ENCODE measurements at regions not wholly inside any gene's neighbourhood (a gene's known extent, or its start where the extent isn't known, plus 50 kb on each side); places are given as distances from the start of the nearest gene placed in this dataset.
"Not testable (repeated sequence)": the region's sequence is repeated elsewhere in the genome, so short reads cannot be mapped to it uniquely, and the experiment has no call there.

DNA sequence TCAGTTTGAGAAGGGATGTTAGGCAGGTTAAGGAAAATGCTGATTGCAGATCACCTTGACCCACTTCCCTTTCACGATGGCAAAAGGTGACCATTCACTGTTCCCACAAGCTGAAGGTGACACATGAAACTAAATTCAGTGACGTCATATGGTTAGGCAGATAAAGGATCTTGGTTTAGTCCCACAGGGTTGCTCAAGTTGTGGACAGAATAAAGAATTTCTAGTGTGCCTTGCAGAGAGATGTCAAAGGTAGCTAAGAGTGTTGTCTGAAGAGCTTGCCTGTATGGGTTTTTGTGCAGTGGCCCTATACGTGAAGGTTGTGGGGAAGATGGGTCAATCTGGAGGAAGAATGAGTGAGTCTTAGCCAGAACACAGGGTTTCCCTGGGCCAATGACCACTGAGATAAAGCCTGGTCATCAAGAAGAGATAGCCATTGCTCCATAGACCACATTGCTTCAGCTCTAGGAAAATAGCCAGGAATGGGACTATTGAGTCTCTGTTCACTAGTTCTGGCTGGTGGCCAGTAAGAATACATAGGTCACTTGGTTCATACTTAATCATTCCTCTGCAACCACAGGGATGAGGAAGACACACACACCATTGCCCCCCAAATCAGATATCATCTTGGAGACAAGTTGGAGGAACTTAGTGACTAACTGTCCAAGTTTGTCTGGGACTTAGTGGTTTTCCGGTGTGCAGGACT is 148.5 kb upstream of the ATXN1 start:
- DNase-seq (ENCODE audit: low read depth in 2 of 2): no peak

DNA sequence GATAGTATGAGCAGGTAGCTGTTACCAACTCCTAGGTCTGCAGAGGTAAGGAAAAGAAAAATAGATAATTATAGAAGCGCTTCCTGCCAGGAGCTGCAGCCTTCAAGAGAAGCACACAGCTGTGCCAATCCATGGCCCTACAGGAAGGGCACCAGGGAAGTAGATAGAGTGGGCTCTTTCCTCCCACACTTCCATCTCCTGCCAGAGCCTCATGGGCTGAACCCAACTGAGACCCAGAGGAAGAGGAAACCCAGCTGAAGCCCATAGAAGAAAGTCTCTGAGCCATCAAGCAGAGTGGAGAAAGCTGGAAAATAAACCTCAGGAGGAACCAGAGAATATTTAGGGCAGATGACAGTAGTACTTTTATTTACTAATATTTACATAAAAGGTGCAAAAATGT is 146.7 kb upstream of the ATXN1 start:
- DNase-seq (ENCODE audit: low read depth in 2 of 2): no peak

DNA sequence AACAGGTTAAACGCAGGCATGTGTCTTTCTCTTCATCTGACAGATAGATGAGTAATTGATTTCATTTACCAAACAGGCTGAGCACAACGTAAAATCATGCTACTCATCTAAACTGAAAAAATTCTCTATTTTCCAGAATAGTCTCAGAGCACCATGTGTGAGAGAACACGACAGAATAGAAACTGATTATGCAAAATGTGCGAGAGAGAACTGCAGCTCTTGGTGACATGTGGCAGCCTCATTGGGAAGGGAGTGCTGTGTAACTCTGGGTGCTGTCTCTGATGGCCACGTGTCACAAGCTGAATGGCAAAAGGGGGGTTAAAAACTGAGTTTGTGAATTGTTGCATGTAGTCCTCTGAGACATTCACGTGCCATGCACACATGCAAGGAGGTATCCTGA is 143.7 kb upstream of the ATXN1 start:
- DNase-seq (ENCODE audit: low read depth in 2 of 2): no peak

DNA sequence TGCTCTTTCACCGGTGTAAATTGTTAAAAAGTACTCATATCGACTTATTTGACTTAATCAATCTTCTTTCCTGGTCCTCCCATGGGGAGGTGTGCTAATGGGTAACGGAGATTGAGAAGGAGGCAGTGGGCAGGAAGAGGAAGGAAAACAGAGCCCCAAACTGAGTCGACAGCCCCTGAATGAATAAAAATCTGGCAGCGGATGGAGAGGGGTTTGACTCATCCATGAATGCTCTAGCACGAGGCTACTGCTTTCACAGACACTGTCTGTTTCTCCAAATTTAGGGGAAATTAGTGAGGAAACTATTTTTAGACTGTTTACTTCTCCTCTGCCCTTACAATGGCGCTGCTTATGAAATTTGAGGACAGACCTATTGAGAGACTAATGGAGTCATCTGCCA is 142.2 kb upstream of the ATXN1 start:
- no peak for DNase-seq (ENCODE audit: low read depth in 2 of 2)

DNA sequence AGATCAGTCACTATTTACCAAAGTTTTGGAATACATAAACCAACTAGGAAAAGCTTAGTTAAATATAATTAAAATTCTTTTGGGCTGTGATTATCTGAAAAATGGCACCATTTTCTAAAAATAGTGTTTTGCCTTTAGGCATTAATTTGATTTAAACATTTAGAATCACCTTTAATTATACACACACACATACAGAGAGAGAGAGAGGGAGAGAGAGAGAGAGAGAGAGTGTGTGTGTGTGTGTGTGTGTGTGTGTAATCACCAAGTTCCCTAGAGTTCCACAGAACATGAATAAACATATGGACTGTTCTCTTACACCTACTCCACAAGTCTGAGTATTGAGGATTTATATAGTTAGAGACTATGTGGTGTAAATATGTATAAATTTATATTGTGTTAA is 141.2 kb upstream of the ATXN1 start:
- DNase-seq (ENCODE audit: low read depth in 2 of 2): no peak

DNA sequence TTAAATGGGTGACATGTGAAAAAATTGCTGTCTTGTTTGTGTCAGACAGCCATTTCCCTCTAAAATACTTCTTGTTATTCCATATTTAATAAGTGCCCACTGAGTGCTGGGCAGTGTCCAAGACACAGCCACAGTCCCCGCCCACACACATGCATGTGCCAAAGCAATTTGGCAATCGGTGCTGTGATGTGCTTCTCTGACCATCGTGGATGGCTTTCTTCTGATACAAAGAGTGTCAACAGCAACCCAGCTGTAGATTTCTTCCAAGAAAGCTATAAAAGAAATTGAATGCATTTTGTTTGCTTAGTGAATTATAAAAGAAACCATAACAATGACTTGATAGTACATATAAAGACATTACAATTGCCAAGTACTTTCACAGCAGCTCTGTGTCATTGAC is 140.5 kb upstream of the ATXN1 start:
- no peak for DNase-seq (ENCODE audit: low read depth in 2 of 2)

DNA sequence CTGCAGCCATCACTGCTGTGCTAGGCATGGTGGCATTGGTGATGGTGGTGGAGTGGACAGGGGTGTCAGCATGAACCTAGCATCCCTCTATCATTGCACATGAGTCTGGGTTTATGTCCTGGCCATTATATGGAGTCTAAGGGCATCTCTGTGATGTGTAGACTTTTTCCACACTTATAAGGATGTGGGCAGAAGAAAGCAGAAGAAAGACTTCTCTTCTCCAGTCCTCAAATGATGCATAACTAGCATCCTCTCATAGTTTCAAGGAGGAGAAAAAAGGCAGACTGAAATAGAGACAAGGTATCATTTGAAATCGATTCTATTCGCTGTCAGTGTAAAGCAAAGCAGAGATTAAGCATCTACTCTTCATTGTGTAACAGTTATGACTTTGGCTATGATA is 140.0 kb upstream of the ATXN1 start:
- no peak for DNase-seq (ENCODE audit: low read depth in 2 of 2)

DNA sequence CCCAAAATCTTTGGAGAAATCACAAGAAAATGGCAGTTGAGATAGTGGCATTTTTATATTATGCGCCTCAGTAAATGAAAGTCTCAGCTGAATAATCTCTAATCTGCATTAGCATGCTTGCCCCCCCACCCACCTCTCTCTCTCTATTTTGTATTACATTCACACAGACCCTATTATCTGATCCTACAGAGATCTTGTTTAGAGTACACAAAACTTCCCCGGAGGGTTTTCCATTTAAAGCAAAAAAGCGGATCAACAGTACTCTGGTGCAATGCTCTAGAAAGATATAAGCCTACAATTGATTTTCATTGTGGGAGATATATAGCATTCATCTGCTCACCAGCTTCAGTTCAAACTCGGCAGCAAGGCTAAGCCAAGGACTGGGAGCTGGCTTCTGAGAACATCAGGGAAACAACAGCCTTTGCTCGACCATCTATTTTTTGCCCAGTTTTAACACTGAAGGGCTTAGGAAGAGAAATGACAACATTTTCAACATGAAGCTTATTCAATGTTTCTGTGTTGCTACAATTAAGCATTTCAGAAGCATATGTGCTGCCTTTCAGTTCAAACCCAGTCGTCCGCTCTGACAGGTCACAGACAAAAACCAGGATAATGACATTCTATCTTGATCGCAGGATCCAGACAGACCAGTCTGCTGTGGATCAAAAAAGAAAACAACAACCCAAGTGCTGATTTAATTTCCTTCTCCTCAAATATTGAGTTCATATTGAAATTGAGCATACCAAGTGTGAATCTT is 137.6 kb upstream of the ATXN1 start:
- no peak for DNase-seq (ENCODE audit: low read depth in 2 of 2)

DNA sequence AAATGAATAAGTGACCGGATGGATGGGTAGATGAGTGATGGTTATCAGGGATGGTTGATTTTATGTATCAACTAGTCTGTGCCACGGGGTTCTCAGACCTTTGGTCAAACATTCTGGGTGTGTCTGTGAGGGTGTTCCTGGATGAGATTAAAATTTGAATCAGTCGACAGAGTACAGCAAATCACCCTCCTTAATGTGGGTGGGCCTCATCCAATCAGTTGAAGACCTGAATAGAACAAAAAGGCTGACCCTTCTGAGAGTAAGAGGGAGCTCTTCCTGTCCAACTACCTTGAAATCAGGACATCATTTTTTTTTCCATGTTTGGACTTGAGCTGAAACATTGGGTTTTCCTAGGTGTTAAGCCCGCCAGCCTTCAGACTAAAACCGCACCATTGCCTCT is 136.4 kb upstream of the ATXN1 start:
- no peak for DNase-seq (ENCODE audit: low read depth in 2 of 2)

DNA sequence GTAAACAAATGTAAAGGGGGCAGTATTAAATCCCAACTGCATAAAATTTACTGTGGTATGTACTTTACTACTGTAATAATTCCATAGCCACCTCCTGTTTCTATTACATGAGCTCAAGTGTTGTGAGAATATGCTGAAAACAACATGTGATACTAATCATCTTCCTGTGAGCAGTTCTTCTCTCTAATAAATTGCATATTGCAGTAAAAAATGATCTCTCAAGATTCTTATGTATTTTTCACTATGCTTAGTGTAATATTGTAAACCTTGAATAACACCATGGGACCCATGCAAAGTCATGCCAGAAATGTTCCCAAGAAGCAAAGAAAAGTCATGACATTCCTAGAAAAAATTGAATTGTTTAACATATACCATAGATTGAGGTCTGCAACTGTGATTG is 133.0 kb upstream of the ATXN1 start:
- DNase-seq (ENCODE audit: low read depth in 2 of 2): no peak

DNA sequence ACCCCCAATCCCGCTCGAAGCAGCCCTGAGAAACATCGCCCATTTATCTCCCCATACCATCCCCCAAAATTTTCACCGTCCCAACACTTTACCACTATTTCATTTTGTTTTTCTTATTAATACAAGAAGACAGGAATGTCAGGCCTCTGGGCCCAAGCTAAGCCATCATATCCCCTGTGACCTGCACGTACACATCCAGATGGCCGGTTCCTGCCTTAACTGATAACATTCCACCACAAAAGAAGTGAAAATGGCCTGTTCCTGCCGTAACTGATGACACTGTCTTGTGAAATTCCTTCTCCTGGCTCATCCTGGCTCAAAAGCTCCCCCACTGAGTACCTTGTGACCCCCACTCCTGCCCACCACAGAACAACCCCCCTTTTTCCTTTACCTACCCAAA is 129.8 kb upstream of the ATXN1 start:
- DNase-seq (ENCODE audit: low read depth in 2 of 2): not testable (repeated sequence)

DNA sequence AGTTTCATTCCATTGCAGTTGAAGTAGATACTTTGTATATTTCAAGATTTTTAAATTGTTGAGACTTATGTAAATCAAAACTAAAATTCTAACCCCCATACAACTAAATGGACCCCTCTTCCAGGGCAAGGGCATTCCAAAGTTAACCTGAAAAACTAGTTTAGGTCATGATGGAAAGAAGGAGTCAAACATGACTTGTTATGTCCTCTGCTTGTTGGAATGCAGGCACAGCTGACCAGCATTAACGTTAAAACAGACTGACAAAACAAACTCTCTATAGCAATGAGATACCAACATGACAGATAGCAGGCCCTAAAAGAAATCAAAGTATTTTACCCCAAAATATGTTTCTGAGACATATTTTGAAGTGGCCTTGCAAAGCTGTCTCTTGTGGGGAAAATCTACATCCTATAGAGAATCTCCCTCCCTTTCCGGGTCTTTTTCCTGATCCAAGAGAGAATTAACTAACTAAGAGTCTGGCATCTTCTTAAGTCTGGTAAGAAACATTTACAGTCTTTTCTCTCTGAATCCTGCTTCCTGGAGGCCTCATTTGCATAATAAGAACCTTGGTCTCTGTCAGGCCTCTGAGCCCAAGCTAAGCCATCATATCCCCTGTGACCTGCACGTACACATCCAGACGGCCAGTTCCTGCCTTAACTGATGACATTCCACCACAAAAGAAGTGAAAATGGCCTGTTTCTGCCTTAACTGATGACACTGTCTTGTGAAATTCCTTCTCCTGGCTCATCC is 124.3 kb upstream of the ATXN1 start:
- no peak for DNase-seq (ENCODE audit: low read depth in 2 of 2)

DNA sequence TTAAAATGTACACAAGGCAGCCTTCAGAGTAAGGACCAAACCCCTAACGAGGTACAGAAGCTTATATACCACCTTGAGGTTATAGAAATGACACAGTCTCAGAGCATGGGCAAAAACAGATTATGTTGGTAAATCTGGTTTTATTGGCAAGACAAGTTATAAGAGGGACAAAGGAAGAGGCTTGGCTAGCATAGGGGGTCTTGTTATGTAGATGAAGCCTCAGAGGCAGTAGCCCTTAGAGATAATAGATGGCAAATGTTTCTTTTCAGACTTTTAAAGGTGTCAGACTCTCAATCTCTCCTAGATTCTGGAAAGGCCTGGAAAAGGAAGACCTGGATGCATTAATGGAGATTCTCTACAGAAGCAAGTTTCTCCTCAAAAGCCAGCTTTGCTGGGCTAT is 123.3 kb upstream of the ATXN1 start:
- no peak for DNase-seq (ENCODE audit: low read depth in 2 of 2)

DNA sequence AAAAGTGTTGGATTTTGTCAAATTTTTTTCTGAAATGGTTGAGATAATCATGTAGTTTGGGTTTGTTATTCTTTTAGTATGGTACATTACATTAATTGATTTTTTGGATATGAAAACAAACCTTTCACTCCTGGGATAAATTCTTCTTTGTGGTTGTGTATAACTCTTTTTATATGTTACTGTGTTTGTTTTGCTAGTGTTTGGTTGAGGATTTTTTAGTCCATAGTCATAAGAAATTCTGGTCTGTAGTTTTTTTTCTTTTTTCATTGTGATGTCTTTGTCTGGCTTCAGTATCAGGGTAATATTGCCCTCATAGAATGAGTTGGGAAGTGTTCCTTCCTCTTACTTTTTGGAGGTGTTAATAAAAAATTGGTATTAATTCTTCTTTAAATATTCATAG is 122.2 kb upstream of the ATXN1 start:
- DNase-seq (ENCODE audit: low read depth in 2 of 2): no peak

DNA sequence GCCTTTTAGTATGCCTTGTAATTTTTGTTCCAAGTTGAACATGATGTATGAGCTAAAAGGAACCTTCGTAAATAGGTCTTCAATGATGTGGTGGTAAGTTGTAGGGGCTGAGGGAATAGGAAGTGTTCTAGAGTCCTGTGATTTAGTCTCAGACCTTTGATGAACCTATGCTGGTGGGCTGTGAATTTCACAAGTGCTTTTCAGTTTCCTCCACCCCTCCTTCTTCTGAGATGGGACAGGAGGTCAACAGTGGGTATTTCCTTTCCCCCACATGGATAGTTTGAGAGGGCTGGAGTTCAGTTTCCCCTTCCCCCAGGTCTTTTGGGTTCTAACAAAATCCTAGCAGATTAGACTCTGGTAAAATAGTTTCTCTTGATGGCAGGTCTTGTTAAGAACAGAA is 121.0 kb upstream of the ATXN1 start:
- DNase-seq (ENCODE audit: low read depth in 2 of 2): no peak

DNA sequence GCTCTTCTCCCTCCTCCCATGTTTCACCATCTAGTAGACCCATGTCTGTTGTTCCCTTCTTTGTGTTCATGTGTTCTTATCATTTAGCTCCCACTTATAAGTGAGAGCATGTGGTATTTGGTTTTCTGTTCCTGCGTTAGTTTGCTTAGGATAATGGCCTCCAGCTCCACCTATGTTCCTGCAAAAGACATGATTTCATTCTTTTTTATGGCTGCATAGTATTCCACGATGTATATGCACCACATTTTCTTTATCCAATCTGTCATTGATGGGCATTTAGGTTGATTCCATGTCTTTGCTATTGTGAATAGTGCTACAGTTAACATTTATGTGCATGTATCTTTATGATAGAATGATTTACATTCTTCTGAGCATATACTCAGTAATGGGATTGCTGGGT is 115.6 kb upstream of the ATXN1 start:
- not testable (repeated sequence) for DNase-seq (ENCODE audit: low read depth in 2 of 2)

DNA sequence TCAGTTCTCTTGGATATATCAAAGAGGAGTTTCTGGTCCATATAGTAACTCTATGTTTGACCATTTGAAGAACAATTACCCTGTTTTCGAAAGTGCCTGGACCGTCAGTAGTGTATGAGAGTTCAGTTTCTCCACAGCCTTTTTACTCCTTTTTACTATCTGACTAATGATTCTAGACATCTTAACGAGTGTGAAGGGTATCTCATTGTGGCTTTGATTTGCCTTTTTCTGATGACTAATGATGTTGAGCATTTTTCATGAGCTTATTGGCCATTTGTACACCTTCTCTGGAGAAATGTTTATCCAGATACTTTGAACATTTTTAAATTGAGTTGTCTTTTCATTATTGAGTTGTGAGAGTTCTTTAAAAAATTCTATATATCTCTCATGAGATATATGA is 114.9 kb upstream of the ATXN1 start:
- DNase-seq (ENCODE audit: low read depth in 2 of 2): no peak

DNA sequence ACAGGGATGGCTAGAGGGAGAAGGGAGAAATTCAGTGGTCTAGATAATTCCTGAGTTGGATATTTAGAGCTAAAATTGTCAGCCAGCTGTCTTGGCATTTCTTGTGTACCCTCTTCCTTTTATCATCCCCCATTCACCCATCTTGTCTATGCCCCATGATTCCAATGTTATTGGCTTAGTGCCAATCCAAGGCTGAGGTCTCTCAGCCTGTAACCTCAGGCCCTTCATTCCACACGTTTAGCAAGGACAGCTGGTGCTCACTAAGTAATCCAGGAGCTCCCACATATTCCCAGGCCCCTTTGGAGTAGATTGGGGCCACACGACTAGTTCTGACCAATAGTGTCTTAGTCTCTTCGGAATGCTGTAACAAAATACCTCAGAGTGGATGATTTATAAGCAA is 112.4 kb upstream of the ATXN1 start:
- DNase-seq (ENCODE audit: low read depth in 2 of 2): no peak

DNA sequence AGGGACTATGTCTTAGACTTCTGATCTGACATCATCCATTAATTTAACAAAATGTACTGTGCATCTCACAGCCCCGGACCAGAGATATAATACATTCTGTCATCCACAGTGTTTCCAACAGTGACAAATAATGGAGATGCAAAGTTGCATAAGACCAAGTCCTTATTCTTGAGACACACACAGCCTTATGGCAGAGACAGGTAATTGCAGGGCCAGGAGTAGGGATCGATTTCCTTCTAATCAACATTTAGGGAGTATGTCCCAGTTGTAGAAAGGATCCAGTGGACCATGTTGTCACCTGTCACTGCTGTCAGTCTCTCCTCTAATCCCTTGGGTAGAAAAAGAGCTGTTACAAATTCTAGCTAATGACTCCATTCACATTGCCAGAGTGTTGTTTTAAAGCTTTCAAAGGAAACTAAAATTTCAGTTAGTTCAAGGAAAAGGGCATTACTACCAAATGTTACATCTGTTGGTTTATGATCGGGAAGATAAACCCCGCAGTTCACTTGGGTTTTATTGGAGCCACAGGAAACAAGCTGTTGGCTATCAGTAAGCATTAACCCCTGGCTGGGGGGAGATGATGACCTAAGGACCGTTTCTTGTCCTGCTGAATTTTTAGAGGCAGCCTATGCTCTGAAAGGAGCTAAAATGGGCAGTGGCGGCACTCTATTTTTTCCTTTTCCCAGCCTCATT is 111.4 kb upstream of the ATXN1 start:
- DNase-seq (ENCODE audit: low read depth in 2 of 2): no peak

DNA sequence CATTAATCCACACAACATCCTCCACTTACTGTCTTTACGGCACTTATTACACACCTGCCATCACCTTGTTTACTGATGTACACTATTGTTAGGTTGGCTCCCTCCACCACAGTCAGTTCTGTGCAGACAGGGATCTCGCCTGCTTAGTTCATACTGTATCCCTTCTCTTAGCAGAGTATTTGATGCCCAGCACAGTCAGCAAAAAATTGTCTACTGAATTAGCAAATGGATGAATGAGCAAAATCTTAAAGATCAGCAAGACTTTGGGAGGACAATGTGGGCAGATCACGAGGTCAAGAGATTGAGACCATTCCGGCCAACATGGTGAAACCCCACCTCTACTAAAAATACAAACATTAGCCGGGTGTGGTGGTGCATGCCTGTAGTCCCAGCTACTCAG is 109.8 kb upstream of the ATXN1 start:
- no peak for DNase-seq (ENCODE audit: low read depth in 2 of 2)

DNA sequence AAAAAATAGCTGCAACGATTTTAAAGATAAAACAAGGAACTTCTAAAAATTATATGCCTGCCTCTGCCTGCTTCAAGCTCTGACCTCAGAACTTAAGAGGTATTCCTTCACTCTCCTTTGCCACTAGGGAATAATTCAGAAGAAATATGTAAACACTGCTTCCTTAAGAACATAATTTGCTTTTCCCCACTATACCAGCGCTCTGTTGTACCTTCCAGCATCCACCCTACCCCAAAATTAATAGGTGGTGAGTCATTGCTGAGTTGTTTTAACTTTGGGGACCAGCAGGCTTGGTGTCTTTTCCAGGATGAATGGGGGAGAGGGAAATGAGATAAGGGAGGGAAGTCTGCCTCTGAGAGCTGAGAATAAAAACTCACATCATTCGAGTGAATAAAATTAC is 107.7 kb upstream of the ATXN1 start:
- no peak for DNase-seq (ENCODE audit: low read depth in 2 of 2)

DNA sequence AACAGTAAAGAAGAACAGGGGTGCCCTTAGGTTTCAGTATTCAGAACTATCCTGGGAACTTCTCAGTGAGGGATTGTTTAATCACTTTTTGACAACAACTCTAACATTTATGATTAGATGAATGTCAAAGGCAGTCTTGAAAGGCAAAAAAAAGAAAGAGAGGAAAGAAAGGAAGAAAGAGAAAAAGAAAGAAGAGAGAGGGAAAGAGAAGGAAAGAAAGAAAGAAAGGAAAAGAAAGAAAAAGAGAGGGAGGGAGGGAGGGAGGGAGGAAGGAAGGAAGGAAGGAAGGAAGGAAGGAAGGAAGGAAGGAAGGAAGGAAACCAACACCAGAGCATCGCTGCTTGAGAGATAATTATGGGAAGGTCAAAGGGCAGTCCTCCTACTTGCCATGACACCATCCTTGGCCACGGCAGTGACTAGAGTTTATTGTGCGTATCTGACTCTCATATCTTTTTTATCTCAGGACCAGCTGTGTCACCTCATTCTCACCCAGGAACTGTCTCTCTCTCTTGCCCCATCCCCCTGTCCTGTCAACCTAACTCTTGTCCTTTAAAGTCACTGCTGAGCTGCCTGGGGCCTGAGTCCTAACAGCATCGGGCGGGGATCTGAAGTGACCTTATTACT is 96.8 kb upstream of the ATXN1 start:
- DNase-seq (ENCODE audit: low read depth in 2 of 2): no peak

Measured in stimulated activated CD4-positive, alpha-beta T cell treated with anti-CD3 and anti-CD28 coated beads, Interleukin-4, amount 100 ng/mL, for 48 hours (primary cell).